H1 (cell line): ENCODE measurements at regions not wholly inside any gene's neighbourhood (a gene's known extent, or its start where the extent isn't known, plus 50 kb on each side); places are given as distances from the start of the nearest gene placed in this dataset.

Experiments used
- POLR2A ChIP-seq, 2 experiments: IDR thresholded peaks; 1 replicate in 1 of 2; 2 replicates in 1 of 2; pipeline ENCODE4 v1.6.1; 2011; ENCODE audit warnings: low read depth in 2 of 2, low read length in 2 of 2, mild to moderate bottlenecking in 2 of 2; ENCODE audit errors: control extremely low read depth in 1 of 2
- TF ChIP-seq, protein P1 (sequence below), 3 experiments: IDR thresholded peaks; 1 replicate in 2 of 3; 2 replicates in 1 of 3; pipeline versions ENCODE4 v1.5.1 to v1.6.1; 2011; ENCODE audit warnings: low read length in 3 of 3, mild to moderate bottlenecking in 3 of 3, inconsistent platforms in 2 of 3, low read depth in 1 of 3, moderate library complexity in 1 of 3; ENCODE audit not compliant: insufficient read depth in 1 of 3; ENCODE audit errors: control extremely low read depth in 1 of 3

DNA sequence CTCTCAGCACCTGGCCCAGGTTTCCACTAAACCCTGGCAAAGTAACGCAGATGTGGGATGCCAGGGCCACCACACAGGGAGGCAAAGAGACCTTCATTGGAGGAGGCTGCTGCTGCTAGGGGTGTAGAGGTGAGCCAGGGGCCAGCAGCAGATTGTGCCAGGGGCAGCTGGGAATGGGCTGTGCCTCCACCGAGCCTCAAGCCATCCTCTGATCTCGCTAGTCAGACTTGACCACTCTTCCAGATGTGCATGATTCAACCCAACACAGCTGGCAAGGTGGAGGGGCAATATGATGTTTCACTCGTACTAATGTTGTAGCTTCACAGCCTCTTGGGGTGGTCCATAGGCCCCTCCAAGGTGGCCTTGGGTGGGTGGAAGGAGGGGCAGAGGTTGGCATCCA is 73.0 kb upstream of the MRPS6 start:
- TF ChIP-seq POLR2A (IDR thresholded peaks at IDR 0.05; ENCODE audit: control extremely low read depth in 1 of 2, low read depth in 2 of 2, low read length in 2 of 2): no peak
- TF ChIP-seq, protein P1, sequence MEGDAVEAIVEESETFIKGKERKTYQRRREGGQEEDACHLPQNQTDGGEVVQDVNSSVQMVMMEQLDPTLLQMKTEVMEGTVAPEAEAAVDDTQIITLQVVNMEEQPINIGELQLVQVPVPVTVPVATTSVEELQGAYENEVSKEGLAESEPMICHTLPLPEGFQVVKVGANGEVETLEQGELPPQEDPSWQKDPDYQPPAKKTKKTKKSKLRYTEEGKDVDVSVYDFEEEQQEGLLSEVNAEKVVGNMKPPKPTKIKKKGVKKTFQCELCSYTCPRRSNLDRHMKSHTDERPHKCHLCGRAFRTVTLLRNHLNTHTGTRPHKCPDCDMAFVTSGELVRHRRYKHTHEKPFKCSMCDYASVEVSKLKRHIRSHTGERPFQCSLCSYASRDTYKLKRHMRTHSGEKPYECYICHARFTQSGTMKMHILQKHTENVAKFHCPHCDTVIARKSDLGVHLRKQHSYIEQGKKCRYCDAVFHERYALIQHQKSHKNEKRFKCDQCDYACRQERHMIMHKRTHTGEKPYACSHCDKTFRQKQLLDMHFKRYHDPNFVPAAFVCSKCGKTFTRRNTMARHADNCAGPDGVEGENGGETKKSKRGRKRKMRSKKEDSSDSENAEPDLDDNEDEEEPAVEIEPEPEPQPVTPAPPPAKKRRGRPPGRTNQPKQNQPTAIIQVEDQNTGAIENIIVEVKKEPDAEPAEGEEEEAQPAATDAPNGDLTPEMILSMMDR (IDR thresholded peaks at IDR 0.05; ENCODE audit: control extremely low read depth in 1 of 3, insufficient read depth in 1 of 3, low read depth in 1 of 3, low read length in 3 of 3): no peak
